Spleen (tissue), 11 donors: ENCODE measurements at regions not wholly inside any gene's neighbourhood (a gene's known extent, or its start where the extent isn't known, plus 50 kb on each side); places are given as distances from the start of the nearest gene placed in this dataset.

Experiments
- DNase-seq: peaks from one replicate; pipeline ENCODE4 v3.0.0-alpha.2; 2020
- H3K27ac ChIP-seq, 8 donors: fragments of 200-600 bp; sonication (generic) in 7 of 8; 1 replicate in 4 of 8; 2 replicates in 4 of 8; pipeline versions ENCODE4 v1.5.0 to v1.8.0; 2016 to 2021; ENCODE audit warnings: inconsistent platforms in 4 of 8, mild to moderate bottlenecking in 4 of 8, moderate library complexity in 1 of 8
- H3K27me3 ChIP-seq, 7 donors: fragments of 200-600 bp; sonication (generic) in 6 of 7; replicated peaks in 1 of 7; 1 replicate in 4 of 7; 2 replicates in 3 of 7; pipeline versions ENCODE4 v1.5.0 to v1.8.0; 2016 to 2021; ENCODE audit warnings: inconsistent platforms in 3 of 7, mild to moderate bottlenecking in 1 of 7
- H3K36me3 ChIP-seq, 6 donors: fragments of 200-600 bp; sonication (generic) in 5 of 6; 1 replicate in 4 of 6; 2 replicates in 2 of 6; pipeline versions ENCODE4 v1.5.0 to v1.8.0; 2016 to 2021; ENCODE audit warnings: inconsistent platforms in 2 of 6
- H3K4me1 ChIP-seq, 6 donors: fragments of 200-600 bp; sonication (generic) in 5 of 6; 1 replicate in 3 of 6; 2 replicates in 3 of 6; pipeline versions ENCODE4 v1.5.0 to v1.8.0; 2016 to 2021; ENCODE audit warnings: inconsistent platforms in 3 of 6
- H3K4me3 ChIP-seq, 8 donors: fragments of 200-600 bp; sonication (generic) in 7 of 8; 1 replicate in 4 of 8; 2 replicates in 4 of 8; pipeline versions ENCODE4 v1.5.0 to v1.8.0; 2016 to 2021; ENCODE audit warnings: inconsistent platforms in 4 of 8, mild to moderate bottlenecking in 4 of 8, moderate library complexity in 2 of 8
- H3K9me3 ChIP-seq, 8 donors: fragments of 200-600 bp; sonication (generic) in 7 of 8; 1 replicate in 4 of 8; 2 replicates in 4 of 8; pipeline versions ENCODE4 v1.5.0 to v1.8.0; 2016 to 2021; ENCODE audit warnings: inconsistent platforms in 4 of 8
- CTCF ChIP-seq, 11 experiments: fragments of 200-600 bp in 7 of 11; fragments of 450-650 bp in 4 of 11; sonication (generic) in 4 of 11; IDR thresholded peaks in 8 of 11; conservative IDR thresholded peaks in 3 of 11; 1 replicate in 7 of 11; 2 replicates in 4 of 11; pipeline versions ENCODE4 v1.4.0 to v1.8.0; 2016 to 2021; ENCODE audit warnings: antibody characterized with exemption in 11 of 11, inconsistent platforms in 4 of 11, mild to moderate bottlenecking in 1 of 11
- POLR2A ChIP-seq, 3 donors: fragments of 450-650 bp; IDR thresholded peaks; one replicate each; pipeline ENCODE4 v1.5.1; 2017; ENCODE audit warnings: antibody characterized with exemption in 3 of 3, mild to moderate bottlenecking in 1 of 3
- POLR2AphosphoS5 ChIP-seq, 3 donors: sonication (generic); formaldehyde crosslinking; IDR thresholded peaks; one replicate each; pipeline ENCODE4 v1.5.1; 2017; ENCODE audit warnings: antibody characterized with exemption in 3 of 3
- WGBS, 5 donors: extraction: QIAGEN DNeasy Blood & Tissue Kit in 3 of 5; methylation state at CpG; one replicate each; pipeline versions ENCODE4 v1.1.5 to v1.1.7; 2013 to 2018; 5-methylcytosine and 5-hydroxymethylcytosine counted together
- intact Hi-C: fragments of 100-400 bp; cut with DNase I; formaldehyde crosslinking; loops from one replicate; pipeline ENCODE4 v1.15.0; 2023; ENCODE audit warnings: low total_unique reads
- donor health status: healthy with polysubstance abuse.
- donor health status: DM: no; HTN: no; CAD: no; lungs with moderate emphysema.
- donor health status: DM: no; HTN: no; CAD: no.
- donor health status: Bipolar disorder and iron deficiency.
- donor health status: healthy.
- donor health status: DM: no; HTN: no; CAD: no.
- donor health status: DM: yes; HTN: yes; CAD: no.

- no peak overlapping the region for H3K27ac ChIP-seq
- no peaks in the 10 kb centered on the region for H3K36me3 ChIP-seq
- H3K9me3 ChIP-seq: peaks cover 0 to 31% (median 24%) of the 10 kb centered on the region in 8 donors
- intact Hi-C loops: no loop called here
- 72 to 82% (median 75%) methylated on average over 3 of the region's 3 CpGs for WGBS, 5 donors
- H3K4me3 ChIP-seq: no peak overlapping the region
- no peak for DNase-seq
- TF ChIP-seq POLR2A (IDR thresholded peaks at IDR 0.05) (no peak), CTCF (IDR thresholded peaks at IDR 0.05 in 8 of 11, conservative IDR thresholded peaks at IDR 0.05 in 3 of 11) (no peak), POLR2AphosphoS5 (IDR thresholded peaks at IDR 0.05) (no peak)
- no peaks in the 10 kb centered on the region for H3K27me3 ChIP-seq
- no peaks in the 10 kb centered on the region for H3K4me1 ChIP-seq
Measured at GRCh38 chr22:27255580-27255979, 546.0 kb downstream of the MN1 start.

- Histone ChIP-seq H3K9me3 (peaks cover 0 to 31% (median 24%) of the 10 kb centered on the region in 8 donors), H3K27ac (no peak overlapping the region), H3K27me3 (peaks cover 0 to 3% (median 0%) of the 10 kb centered on the region in 7 donors), H3K36me3 (no peaks in the 10 kb centered on the region), H3K4me3 (no peak overlapping the region), H3K4me1 (no peaks in the 10 kb centered on the region)
- intact Hi-C loops: no loop called here
- 78 to 83% (median 80%) methylated on average over 5 of the region's 5 CpGs for WGBS, 5 donors
- no peak for DNase-seq
- TF ChIP-seq POLR2AphosphoS5 (IDR thresholded peaks at IDR 0.05): no peak
- TF ChIP-seq POLR2A (IDR thresholded peaks at IDR 0.05): no peak
- no peak for TF ChIP-seq CTCF (IDR thresholded peaks at IDR 0.05 in 8 of 11, conservative IDR thresholded peaks at IDR 0.05 in 3 of 11)
Measured at GRCh38 chr22:27257987-27258386, 543.6 kb downstream of the MN1 start.

GRCh38 chr22:27258616-27259172, 542.9 kb downstream of the MN1 start:
- Histone ChIP-seq H3K27ac (no peak overlapping the region), H3K27me3 (peaks cover 0 to 4% (median 0%) of the 10 kb centered on the region in 7 donors), H3K36me3 (no peaks in the 10 kb centered on the region), H3K4me1 (no peaks in the 10 kb centered on the region), H3K9me3 (peaks cover 0 to 30% (median 24%) of the 10 kb centered on the region in 8 donors), H3K4me3 (no peak overlapping the region)
- WGBS, 5 donors: 42 to 61% (median 51%) methylated on average over 9 of the region's 9 CpGs
- intact Hi-C loops: no loop called here
- DNase-seq: no peak
- TF ChIP-seq POLR2AphosphoS5 (IDR thresholded peaks at IDR 0.05): no peak
- no peak for TF ChIP-seq POLR2A (IDR thresholded peaks at IDR 0.05)
- no peak for TF ChIP-seq CTCF (IDR thresholded peaks at IDR 0.05 in 8 of 11, conservative IDR thresholded peaks at IDR 0.05 in 3 of 11)

GRCh38 chr22:27259433-27259832, 542.1 kb downstream of the MN1 start:
- Histone ChIP-seq H3K9me3 (peaks cover 0 to 32% (median 24%) of the 10 kb centered on the region in 8 donors), H3K4me3 (no peak overlapping the region), H3K27ac (no peak overlapping the region), H3K4me1 (no peaks in the 10 kb centered on the region), H3K36me3 (no peaks in the 10 kb centered on the region), H3K27me3 (peaks cover 0 to 4% (median 0%) of the 10 kb centered on the region in 7 donors)
- DNase-seq: no peak
- intact Hi-C loops: no loop called here
- TF ChIP-seq CTCF (IDR thresholded peaks at IDR 0.05 in 8 of 11, conservative IDR thresholded peaks at IDR 0.05 in 3 of 11): no peak
- TF ChIP-seq POLR2AphosphoS5 (IDR thresholded peaks at IDR 0.05): no peak
- TF ChIP-seq POLR2A (IDR thresholded peaks at IDR 0.05): no peak
- WGBS, 5 donors: 53 to 74% (median 67%) methylated on average over 8 of the region's 8 CpGs
